Left ventricle myocardium inferior (tissue), 1 donor: ENCODE measurements at regions not wholly inside any gene's neighbourhood (a gene's known extent, or its start where the extent isn't known, plus 50 kb on each side); places are given as distances from the start of the nearest gene placed in this dataset.

Experiments used
- DNase-seq: peaks from one replicate; pipeline ENCODE4 v3.0.0-alpha.2; 2020
- H3K27ac ChIP-seq: fragments of 200-600 bp; replicated peaks from 2 replicates; pipeline ENCODE4 v1.8.0; 2021
- H3K27me3 ChIP-seq: fragments of 200-600 bp; 2 replicates; pipeline ENCODE4 v1.8.0; 2021; ENCODE audit warnings: low read depth
- H3K36me3 ChIP-seq: fragments of 200-600 bp; 2 replicates; pipeline ENCODE4 v1.8.0; 2021
- H3K4me1 ChIP-seq: fragments of 200-600 bp; 2 replicates; pipeline ENCODE4 v1.8.0; 2021
- H3K4me3 ChIP-seq: fragments of 200-600 bp; 2 replicates; pipeline ENCODE4 v1.8.0; 2021; ENCODE audit warnings: mild to moderate bottlenecking, moderate library complexity
- H3K9me3 ChIP-seq: fragments of 200-600 bp; replicated peaks from 2 replicates; pipeline ENCODE4 v1.8.0; 2021
- intact Hi-C: fragments of 100-400 bp; cut with micrococcal nuclease; formaldehyde crosslinking; loops from one replicate; pipeline ENCODE4 v1.11.0; 2022
- TF ChIP-seq, protein P1 (sequence below): fragments of 200-600 bp; IDR thresholded peaks from 2 replicates; pipeline ENCODE4 v1.8.0; 2021; ENCODE audit warnings: antibody characterized with exemption, mild to moderate bottlenecking, borderline replicate concordance
- donor health status: DM: no; HTN: yes; CAD: no; lungs with severe emphysema.

DNA sequence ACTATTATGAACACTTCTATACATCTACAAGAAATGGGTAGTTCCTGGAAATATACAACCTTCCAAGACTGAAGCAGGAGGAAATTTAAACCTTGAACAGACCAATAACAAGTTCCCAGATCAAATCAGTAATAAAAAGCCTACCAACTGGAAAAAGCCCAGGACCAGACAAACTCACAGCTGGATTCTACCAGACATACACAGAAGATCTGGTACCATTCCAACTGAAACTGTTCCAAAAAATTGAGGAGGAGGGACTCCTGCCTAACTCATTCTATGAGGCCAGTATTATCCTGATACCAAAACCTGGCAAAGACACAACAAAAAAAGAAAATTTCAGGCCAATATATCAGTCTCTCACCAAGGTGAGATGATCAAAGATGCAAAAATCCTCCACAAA lies 189.4 kb downstream of the RPS29 start:
- TF ChIP-seq, protein P1, sequence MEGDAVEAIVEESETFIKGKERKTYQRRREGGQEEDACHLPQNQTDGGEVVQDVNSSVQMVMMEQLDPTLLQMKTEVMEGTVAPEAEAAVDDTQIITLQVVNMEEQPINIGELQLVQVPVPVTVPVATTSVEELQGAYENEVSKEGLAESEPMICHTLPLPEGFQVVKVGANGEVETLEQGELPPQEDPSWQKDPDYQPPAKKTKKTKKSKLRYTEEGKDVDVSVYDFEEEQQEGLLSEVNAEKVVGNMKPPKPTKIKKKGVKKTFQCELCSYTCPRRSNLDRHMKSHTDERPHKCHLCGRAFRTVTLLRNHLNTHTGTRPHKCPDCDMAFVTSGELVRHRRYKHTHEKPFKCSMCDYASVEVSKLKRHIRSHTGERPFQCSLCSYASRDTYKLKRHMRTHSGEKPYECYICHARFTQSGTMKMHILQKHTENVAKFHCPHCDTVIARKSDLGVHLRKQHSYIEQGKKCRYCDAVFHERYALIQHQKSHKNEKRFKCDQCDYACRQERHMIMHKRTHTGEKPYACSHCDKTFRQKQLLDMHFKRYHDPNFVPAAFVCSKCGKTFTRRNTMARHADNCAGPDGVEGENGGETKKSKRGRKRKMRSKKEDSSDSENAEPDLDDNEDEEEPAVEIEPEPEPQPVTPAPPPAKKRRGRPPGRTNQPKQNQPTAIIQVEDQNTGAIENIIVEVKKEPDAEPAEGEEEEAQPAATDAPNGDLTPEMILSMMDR = no peak
- Histone ChIP-seq H3K36me3 (no peaks in the 10 kb centered on the region), H3K4me1 (no peaks in the 10 kb centered on the region), H3K4me3 (no peak overlapping the region), H3K27ac (no peak overlapping the region), H3K27me3 (no peaks in the 10 kb centered on the region), H3K9me3 (peaks cover under 1% of the 10 kb centered on the region)
- intact Hi-C loops = no loop called here
- DNase-seq = no peak

DNA sequence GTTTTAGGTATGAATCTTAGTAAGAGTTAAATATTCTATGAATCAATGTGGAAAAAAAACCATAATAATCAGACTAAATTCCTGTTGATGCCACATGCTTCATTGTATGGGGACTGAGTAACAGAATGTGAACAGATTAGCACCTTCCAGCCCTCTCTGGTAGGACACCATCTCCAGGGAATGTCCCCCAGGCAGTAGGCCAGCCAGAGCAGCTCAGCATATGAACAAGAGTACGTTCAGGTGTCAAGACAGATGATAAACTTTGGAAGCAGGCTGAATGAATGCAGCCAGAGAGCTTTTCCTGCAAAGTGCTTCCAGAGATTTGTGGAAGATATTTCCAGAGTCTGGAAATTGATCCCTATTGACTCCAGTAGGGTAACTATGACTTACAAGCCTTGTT lies 204.4 kb downstream of the RPS29 start:
- peaks cover 7% of the 10 kb centered on the region for H3K27me3 ChIP-seq
- TF ChIP-seq, protein P1 = no peak
- peaks cover 17% of the 10 kb centered on the region for H3K9me3 ChIP-seq
- no peaks in the 10 kb centered on the region for H3K4me1 ChIP-seq
- no peak overlapping the region for H3K4me3 ChIP-seq
- H3K36me3 ChIP-seq = no peaks in the 10 kb centered on the region
- no peak overlapping the region for H3K27ac ChIP-seq
- intact Hi-C loops = no loop called here
- DNase-seq = no peak

DNA sequence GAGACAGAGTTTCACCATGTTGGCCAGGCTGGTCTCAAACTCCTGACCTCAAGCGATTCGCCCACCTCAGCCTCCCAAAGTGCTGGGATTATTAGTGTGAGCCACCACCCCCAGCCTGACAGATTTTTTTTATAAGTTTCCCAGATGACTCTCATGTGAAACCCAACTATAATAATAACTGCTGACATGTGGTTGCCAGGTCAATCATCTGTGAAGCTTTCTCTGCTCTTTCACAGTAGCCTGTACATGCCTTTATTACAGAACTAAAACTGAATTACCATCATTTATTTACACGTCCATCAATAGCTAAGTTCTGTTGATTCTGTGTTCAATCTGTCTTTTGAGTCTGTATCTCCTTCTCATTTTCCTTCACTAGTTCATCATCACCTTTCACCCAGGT lies 218.5 kb downstream of the RPS29 start:
- Histone ChIP-seq H3K4me3 (no peak overlapping the region), H3K27ac (no peak overlapping the region), H3K4me1 (no peaks in the 10 kb centered on the region), H3K9me3 (no peaks in the 10 kb centered on the region), H3K27me3 (no peaks in the 10 kb centered on the region), H3K36me3 (no peaks in the 10 kb centered on the region)
- DNase-seq = no peak
- intact Hi-C loops = no loop called here
- TF ChIP-seq, protein P1 = no peak

DNA sequence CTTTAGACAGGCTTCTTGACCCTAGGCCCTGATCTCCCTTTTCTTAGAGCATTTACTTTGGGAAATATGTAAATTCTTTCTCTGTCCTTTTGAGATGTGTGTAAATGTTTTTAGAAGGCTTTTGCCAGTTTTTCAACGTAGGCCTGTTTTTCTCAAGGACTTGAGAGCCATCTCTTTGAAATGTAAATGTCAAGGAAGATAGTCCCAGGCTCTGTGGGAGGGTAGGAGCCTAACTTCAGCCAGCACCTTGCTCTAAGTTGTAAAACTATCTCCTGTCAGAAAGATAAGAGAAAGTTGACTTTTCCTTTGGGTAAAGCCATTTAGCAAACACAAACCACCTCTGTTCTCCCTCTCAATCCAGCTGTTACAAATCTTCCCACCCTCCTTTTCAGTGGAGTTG lies 219.8 kb downstream of the RPS29 start:
- H3K27ac ChIP-seq = no peak overlapping the region
- H3K9me3 ChIP-seq = peaks cover 6% of the 10 kb centered on the region
- H3K27me3 ChIP-seq = no peaks in the 10 kb centered on the region
- TF ChIP-seq, protein P1 = no peak
- no peak for DNase-seq
- intact Hi-C loops = no loop called here
- no peak overlapping the region for H3K4me3 ChIP-seq
- H3K36me3 ChIP-seq = no peaks in the 10 kb centered on the region
- H3K4me1 ChIP-seq = no peaks in the 10 kb centered on the region

DNA sequence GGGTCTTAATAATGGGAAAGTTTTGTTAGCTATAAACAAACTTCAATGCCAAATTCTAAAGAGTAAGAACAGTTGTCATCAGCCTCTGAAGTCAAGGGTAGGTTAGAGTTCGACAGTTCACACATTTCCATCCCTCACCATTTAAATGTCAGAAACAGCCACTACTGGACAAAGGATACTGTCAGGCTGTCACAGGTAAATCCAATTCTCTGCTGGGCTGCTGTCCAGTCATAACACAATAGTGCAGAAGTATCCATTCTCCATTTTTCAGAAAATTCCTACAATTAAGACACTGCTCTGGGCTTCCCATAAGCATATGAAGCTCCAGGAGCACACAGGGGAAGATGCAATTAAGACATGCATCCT lies 221.4 kb downstream of the RPS29 start:
- TF ChIP-seq, protein P1 = no peak
- H3K9me3 ChIP-seq = peaks cover 19% of the 10 kb centered on the region
- no peaks in the 10 kb centered on the region for H3K36me3 ChIP-seq
- no peak overlapping the region for H3K4me3 ChIP-seq
- H3K27me3 ChIP-seq = no peaks in the 10 kb centered on the region
- no peak overlapping the region for H3K27ac ChIP-seq
- no peak for DNase-seq
- intact Hi-C loops = no loop called here
- H3K4me1 ChIP-seq = no peaks in the 10 kb centered on the region
